ENCODE measurements at regions not wholly inside any gene's neighbourhood (a gene's known extent, or its start where the extent isn't known, plus 50 kb on each side); places are given as distances from the start of the nearest gene placed in this dataset.

DNA sequence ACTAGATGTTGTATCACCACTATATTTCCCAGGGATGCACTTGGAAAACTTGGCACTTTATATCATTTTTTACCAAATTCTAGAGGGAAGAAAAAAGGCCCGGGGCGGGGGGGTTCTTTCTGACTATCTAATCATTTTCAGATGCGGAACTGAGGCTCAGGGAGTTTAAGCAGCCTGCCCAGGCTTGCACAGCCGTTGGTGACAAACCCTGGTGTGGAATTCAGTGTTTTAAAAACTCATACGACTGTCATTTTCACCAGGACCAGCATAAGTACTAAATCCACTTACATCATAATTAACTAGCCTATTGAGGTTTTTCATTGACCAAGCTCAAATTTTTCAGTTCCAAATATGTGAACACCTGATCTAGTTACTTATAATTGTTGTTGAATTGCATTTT is 181.0 kb downstream of the IPO8 start:
- Histone ChIP-seq H3K9me3 (no peaks in the 10 kb centered on the region), H3K4me3 (no peak overlapping the region), H3K36me3 (ENCODE audit: low read depth, missing control alignments) (no peaks in the 10 kb centered on the region), H3K27me3 (no peaks in the 10 kb centered on the region), H3K27ac (no peak overlapping the region), H3K4me1 (peaks cover 20% of the 10 kb centered on the region)
- no peak for DNase-seq
- intact Hi-C loops (cut with DNase I; ENCODE audit: low total_unique reads): no loop called here
- 66 to 67% methylated on average over 5 of the region's 5 CpGs for WGBS, 2 donors
- no peak for TF ChIP-seq POLR2A (IDR thresholded peaks at IDR 0.05)
- TF ChIP-seq, protein P1, sequence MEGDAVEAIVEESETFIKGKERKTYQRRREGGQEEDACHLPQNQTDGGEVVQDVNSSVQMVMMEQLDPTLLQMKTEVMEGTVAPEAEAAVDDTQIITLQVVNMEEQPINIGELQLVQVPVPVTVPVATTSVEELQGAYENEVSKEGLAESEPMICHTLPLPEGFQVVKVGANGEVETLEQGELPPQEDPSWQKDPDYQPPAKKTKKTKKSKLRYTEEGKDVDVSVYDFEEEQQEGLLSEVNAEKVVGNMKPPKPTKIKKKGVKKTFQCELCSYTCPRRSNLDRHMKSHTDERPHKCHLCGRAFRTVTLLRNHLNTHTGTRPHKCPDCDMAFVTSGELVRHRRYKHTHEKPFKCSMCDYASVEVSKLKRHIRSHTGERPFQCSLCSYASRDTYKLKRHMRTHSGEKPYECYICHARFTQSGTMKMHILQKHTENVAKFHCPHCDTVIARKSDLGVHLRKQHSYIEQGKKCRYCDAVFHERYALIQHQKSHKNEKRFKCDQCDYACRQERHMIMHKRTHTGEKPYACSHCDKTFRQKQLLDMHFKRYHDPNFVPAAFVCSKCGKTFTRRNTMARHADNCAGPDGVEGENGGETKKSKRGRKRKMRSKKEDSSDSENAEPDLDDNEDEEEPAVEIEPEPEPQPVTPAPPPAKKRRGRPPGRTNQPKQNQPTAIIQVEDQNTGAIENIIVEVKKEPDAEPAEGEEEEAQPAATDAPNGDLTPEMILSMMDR (IDR thresholded peaks at IDR 0.05): no peak

DNA sequence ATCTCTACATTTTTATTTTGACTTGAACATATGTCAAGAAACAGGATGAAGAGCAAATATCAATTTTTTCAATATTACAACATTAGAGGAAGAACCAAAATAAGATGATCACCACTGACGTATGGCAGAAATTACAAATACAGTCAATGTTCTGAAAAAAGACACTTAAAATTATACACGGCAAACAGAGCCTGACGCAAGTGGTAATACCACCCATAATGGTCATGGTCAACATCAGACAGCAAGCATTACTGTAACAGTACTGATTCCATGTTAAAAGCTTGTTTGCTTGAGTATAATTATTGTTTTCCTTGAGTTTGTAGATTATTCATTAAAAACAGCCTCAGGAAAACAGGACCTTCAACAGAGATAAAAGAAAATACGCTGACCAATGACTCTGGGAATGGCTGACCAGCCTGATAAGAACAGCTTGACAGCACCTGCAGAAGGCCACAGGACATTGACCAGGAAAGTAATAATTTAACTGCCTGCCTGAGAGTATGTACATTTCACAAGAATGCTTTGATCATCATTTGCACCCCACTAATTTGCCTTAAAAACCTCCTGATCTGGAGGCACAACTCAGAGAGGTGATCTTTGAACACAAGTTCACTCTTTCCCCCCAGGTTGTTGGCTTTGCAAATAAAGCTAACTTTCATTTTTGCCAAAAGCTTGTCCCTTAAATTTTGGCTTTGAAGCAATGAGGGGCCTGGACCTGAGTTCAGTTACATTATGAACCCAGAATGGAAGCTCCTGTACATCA is 187.3 kb downstream of the IPO8 start:
- DNase-seq: no peak
- intact Hi-C loops (cut with DNase I; ENCODE audit: low total_unique reads): no loop called here
- no peak overlapping the region for H3K27ac ChIP-seq
- H3K4me3 ChIP-seq: no peak overlapping the region
- no peaks in the 10 kb centered on the region for H3K4me1 ChIP-seq
- 87 to 91% methylated on average over 4 of the region's 4 CpGs for WGBS, 2 donors
- H3K36me3 ChIP-seq (ENCODE audit: low read depth, missing control alignments): no peaks in the 10 kb centered on the region
- H3K27me3 ChIP-seq: no peaks in the 10 kb centered on the region
- no peak for TF ChIP-seq POLR2A (IDR thresholded peaks at IDR 0.05)
- TF ChIP-seq, protein P1 (IDR thresholded peaks at IDR 0.05): no peak
- H3K9me3 ChIP-seq: no peaks in the 10 kb centered on the region

DNA sequence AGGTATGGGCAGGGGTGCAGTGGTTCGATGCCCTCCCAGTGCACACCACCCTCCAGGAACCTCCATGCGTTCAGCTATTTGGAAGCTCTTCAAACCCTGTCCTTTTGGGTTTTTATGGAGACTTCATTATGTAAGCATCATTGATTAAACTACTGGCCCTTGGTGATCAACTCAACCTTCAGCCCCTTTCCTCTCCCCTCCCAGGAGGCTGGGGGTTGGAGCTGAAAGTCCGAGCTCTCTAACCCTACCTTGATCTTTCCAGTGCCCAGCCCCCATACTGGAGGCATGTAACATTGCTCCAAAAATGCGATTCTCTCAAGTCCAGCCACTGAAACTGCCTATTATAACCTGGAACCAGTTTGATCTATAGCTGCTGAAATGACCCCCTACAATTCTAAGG is 188.1 kb downstream of the IPO8 start:
- WGBS, 2 donors: 91 to 97% methylated on average over 4 of the region's 4 CpGs
- intact Hi-C loops (cut with DNase I; ENCODE audit: low total_unique reads): no loop called here
- TF ChIP-seq, protein P1 (IDR thresholded peaks at IDR 0.05): no peak
- no peak for TF ChIP-seq POLR2A (IDR thresholded peaks at IDR 0.05)
- no peak for DNase-seq
- H3K27ac ChIP-seq: no peak overlapping the region
- no peaks in the 10 kb centered on the region for H3K9me3 ChIP-seq
- H3K27me3 ChIP-seq: no peaks in the 10 kb centered on the region
- H3K4me1 ChIP-seq: no peaks in the 10 kb centered on the region
- H3K4me3 ChIP-seq: no peak overlapping the region
- no peaks in the 10 kb centered on the region for H3K36me3 ChIP-seq (ENCODE audit: low read depth, missing control alignments)

DNA sequence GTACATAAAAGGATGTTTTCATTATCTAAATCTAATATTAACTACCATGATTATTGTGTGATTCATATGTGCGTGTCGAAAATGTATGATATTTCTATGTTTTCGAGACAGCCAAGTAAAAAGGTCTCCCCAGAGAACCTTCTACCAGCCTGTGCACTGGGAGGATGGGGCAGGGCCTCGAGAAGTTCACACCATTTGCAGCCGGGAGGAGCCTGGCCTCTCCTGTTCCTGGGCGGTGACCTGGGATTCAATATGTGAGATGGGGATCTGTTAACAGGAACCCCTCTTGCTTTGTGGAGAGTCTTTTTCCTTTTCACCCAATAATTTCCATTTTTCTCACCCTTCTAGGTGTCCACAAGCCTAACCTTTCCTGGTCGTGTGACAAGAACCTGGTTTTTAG is 189.3 kb downstream of the IPO8 start:
- no peak for TF ChIP-seq POLR2A (IDR thresholded peaks at IDR 0.05)
- no peak for DNase-seq
- no peaks in the 10 kb centered on the region for H3K9me3 ChIP-seq
- WGBS, 2 donors: 88 to 94% methylated on average over 7 of the region's 7 CpGs
- H3K4me3 ChIP-seq: no peak overlapping the region
- no peak overlapping the region for H3K27ac ChIP-seq
- H3K4me1 ChIP-seq: no peaks in the 10 kb centered on the region
- no peaks in the 10 kb centered on the region for H3K27me3 ChIP-seq
- H3K36me3 ChIP-seq (ENCODE audit: low read depth, missing control alignments): no peaks in the 10 kb centered on the region
- intact Hi-C loops (cut with DNase I; ENCODE audit: low total_unique reads): no loop called here

DNA sequence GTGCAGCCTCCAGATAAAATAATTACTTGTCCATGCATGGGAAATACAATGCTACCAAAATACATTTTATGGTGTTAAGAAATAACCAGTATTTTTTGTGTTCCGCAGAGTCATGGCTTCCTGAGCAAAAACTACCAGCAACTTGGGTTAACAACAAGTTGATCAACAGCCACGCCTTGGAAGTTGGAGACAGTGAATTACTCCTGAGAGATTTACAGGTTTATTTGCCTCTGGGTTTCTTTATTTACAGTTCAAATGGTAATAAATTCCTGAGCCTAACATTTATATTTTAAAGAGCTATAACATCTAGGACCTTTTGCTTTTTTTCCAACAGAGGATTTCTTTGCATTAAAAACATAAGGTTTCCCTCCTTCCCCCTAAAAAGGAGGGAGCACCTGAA is 194.0 kb downstream of the IPO8 start:
- 89 to 100% methylated on average over 2 of the region's 2 CpGs for WGBS, 2 donors
- intact Hi-C loops (cut with DNase I; ENCODE audit: low total_unique reads): no loop called here
- Histone ChIP-seq H3K9me3 (no peaks in the 10 kb centered on the region), H3K4me3 (no peak overlapping the region), H3K27me3 (no peaks in the 10 kb centered on the region), H3K27ac (no peak overlapping the region), H3K36me3 (ENCODE audit: low read depth, missing control alignments) (no peaks in the 10 kb centered on the region), H3K4me1 (no peaks in the 10 kb centered on the region)
- TF ChIP-seq, protein P1 (IDR thresholded peaks at IDR 0.05): no peak
- no peak for TF ChIP-seq POLR2A (IDR thresholded peaks at IDR 0.05)
- no peak for DNase-seq

All from testis (tissue), 2 donors.